ENCODE measurements at regions not wholly inside any gene's neighbourhood (a gene's known extent, or its start where the extent isn't known, plus 50 kb on each side); places are given as distances from the start of the nearest gene placed in this dataset.

DNA sequence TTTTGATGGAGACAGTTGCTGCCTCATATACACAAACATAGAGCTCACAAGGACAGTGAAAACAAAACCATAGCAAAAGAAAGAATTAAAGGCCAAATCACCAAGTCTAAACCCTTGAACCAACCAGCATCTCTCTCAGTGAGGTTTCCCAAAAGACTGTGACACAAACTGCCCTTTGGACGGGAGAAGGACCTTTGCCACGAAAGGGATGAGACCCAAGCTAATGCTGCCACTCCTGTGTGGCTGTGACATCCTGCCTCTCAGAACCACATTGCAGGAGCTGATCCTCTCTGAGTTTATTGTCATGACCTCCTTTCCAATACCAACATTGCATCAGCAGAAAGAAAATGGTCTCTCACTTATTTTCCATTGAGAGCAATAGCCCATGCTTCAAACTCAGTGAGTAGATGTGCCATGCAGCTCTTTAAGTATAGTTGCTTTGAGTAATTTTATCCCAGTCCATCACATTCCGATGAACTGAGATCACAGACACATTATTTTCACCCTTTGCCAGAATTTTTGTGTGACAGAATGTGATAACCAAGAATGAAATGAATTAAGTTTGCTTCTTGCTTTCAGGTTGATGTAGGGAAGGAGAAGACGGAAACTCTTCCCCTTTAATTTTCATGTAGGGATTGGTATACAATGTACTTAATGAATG lies 133.5 kb upstream of the IRS2 start:
- TF ChIP-seq, protein P1, sequence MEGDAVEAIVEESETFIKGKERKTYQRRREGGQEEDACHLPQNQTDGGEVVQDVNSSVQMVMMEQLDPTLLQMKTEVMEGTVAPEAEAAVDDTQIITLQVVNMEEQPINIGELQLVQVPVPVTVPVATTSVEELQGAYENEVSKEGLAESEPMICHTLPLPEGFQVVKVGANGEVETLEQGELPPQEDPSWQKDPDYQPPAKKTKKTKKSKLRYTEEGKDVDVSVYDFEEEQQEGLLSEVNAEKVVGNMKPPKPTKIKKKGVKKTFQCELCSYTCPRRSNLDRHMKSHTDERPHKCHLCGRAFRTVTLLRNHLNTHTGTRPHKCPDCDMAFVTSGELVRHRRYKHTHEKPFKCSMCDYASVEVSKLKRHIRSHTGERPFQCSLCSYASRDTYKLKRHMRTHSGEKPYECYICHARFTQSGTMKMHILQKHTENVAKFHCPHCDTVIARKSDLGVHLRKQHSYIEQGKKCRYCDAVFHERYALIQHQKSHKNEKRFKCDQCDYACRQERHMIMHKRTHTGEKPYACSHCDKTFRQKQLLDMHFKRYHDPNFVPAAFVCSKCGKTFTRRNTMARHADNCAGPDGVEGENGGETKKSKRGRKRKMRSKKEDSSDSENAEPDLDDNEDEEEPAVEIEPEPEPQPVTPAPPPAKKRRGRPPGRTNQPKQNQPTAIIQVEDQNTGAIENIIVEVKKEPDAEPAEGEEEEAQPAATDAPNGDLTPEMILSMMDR (IDR thresholded peaks at IDR 0.05): no peak
- TF ChIP-seq POLR2A (IDR thresholded peaks at IDR 0.05): no peak
- TF ChIP-seq POLR2AphosphoS5 (IDR thresholded peaks at IDR 0.05; ENCODE audit: insufficient read depth in 1 of 2, low read depth in 1 of 2): no peak

Measured in vagina (tissue), 2 donors.